Ovary (tissue), 7 donors: ENCODE measurements at regions not wholly inside any gene's neighbourhood (a gene's known extent, or its start where the extent isn't known, plus 50 kb on each side); places are given as distances from the start of the nearest gene placed in this dataset.

Source experiments
- DNase-seq, 5 donors: peaks; one replicate each; pipeline ENCODE4 v3.0.0-alpha.2; 2019 to 2020
- H3K27ac ChIP-seq, 2 donors: fragments of 200-600 bp; one replicate each; pipeline versions ENCODE4 v1.5.1 to v1.8.0; 2019 to 2022
- H3K27me3 ChIP-seq: fragments of 200-600 bp; one replicate; pipeline ENCODE4 v1.8.0; 2022
- H3K36me3 ChIP-seq: fragments of 200-600 bp; sonication (generic); one replicate; pipeline ENCODE4 v1.5.1; 2019
- H3K4me1 ChIP-seq: one replicate; pipeline ENCODE4 v1.8.1; 2013; ENCODE audit warnings: mild to moderate bottlenecking, moderate library complexity; ENCODE audit not compliant: insufficient read depth
- H3K4me3 ChIP-seq: fragments of 200-600 bp; sonication (generic); one replicate; pipeline ENCODE4 v1.5.1; 2017
- H3K9me3 ChIP-seq, 2 donors: fragments of 200-600 bp in 1 of 2; sonication (generic) in 1 of 2; one replicate each; pipeline versions ENCODE4 v1.5.1 to v1.8.1; 2013 to 2019; ENCODE audit warnings: mild to moderate bottlenecking in 1 of 2, moderate library complexity in 1 of 2
- CTCF ChIP-seq, 3 donors: fragments of 450-650 bp in 2 of 3; fragments of 200-600 bp in 1 of 3; IDR thresholded peaks; one replicate each; pipeline versions ENCODE4 v1.5.1 to v1.8.0; 2016 to 2022; ENCODE audit warnings: antibody characterized with exemption in 3 of 3, mild to moderate bottlenecking in 1 of 3
- EP300 ChIP-seq: sonication (generic); formaldehyde crosslinking; IDR thresholded peaks from one replicate; pipeline ENCODE4 v1.6.1; 2017; ENCODE audit warnings: antibody characterized with exemption
- POLR2A ChIP-seq: fragments of 450-650 bp; IDR thresholded peaks from one replicate; pipeline ENCODE4 v1.6.1; 2017; ENCODE audit warnings: antibody characterized with exemption, mild to moderate bottlenecking, moderate library complexity
- WGBS, 3 donors: extraction: QIAGEN DNeasy Blood & Tissue Kit in 1 of 3; methylation state at CpG; one replicate each; pipeline versions ENCODE4 v1.1.5 to v1.1.7; 2013 to 2017; 5-methylcytosine and 5-hydroxymethylcytosine counted together
- intact Hi-C, 4 donors: fragments of 100-400 bp; cut with DNase I; formaldehyde crosslinking; loops; one replicate each; pipeline versions ENCODE4 v1.11.0 to v1.15.1; 2022 to 2023
- donor health status: DM: no; HTN: no; CAD: no; lungs with moderate emphysema.
- donor health status: DM: no; HTN: no; CAD: no.
- donor health status: Bipolar disorder and iron deficiency.
- donor health status: DM: no; HTN: no; CAD: no.
- donor health status: DM: yes; HTN: yes; CAD: no.

- Histone ChIP-seq H3K27ac (no peak overlapping the region), H3K9me3 (no peaks in the 10 kb centered on the region), H3K4me3 (no peak overlapping the region), H3K36me3 (no peaks in the 10 kb centered on the region), H3K27me3 (no peaks in the 10 kb centered on the region), H3K4me1 (no peaks in the 10 kb centered on the region)
- WGBS, 3 donors, result 95 to 97% (median 96%) methylated on average over 7 to 8 of the region's 8 CpGs
- DNase-seq, result no peak
- intact Hi-C loops, result no loop called here
- TF ChIP-seq POLR2A (no peak), CTCF (IDR thresholded peaks at IDR 0.05) (no peak), EP300 (no peak)
These were observed 567.9 kb upstream of the CDH11 start for GRCh38 chr16:65689726-65690125.

GRCh38 chr16:65688301-65688700 lies 566.4 kb upstream of the CDH11 start:
- WGBS, 3 donors, result 92 to 93% (median 93%) methylated on average over 1 of the region's 1 CpG
- no peaks in the 10 kb centered on the region for H3K36me3 ChIP-seq
- H3K4me1 ChIP-seq, result no peaks in the 10 kb centered on the region
- no peaks in the 10 kb centered on the region for H3K27me3 ChIP-seq
- no peak overlapping the region for H3K4me3 ChIP-seq
- TF ChIP-seq CTCF (IDR thresholded peaks at IDR 0.05), result no peak
- no peaks in the 10 kb centered on the region for H3K9me3 ChIP-seq
- DNase-seq, result no peak
- H3K27ac ChIP-seq, result no peak overlapping the region
- intact Hi-C loops, result no loop called here

- H3K27ac ChIP-seq, result no peak overlapping the region
- H3K9me3 ChIP-seq, result no peaks in the 10 kb centered on the region
- no peaks in the 10 kb centered on the region for H3K27me3 ChIP-seq
- TF ChIP-seq CTCF (IDR thresholded peaks at IDR 0.05), result no peak
- TF ChIP-seq POLR2A, result no peak
- TF ChIP-seq EP300, result no peak
- H3K36me3 ChIP-seq, result no peaks in the 10 kb centered on the region
- intact Hi-C loops, result loop anchor here in 1 of 4 donors (5.0 kb wide), 1 partner anchor 428 kb away; no protein-coding TSS in a partner anchor
- H3K4me3 ChIP-seq, result no peak overlapping the region
- DNase-seq, result no peak
- peaks cover 3% of the 10 kb centered on the region for H3K4me1 ChIP-seq
These were observed 562.4 kb upstream of the CDH11 start for GRCh38 chr16:65684230-65684629.

DNA sequence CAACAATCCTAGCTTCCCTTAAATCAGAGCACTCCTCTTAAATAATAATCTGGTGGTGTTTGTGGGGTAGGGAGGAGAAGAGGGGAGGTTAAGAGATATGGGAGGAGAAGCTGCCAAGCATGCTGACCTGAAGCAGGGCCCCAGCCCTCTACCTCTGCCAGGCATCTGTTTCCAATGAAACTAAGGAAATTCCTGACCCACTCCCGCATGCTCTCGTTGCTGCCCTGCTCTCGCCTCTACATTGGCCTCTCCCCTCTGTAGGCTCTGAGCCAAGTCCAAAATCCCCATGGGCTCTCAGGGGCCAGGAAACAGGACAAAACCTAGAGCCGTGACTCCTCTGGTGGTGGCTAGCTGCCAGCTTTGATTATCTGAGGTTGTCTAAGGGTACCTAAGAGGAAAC lies 559.5 kb upstream of the CDH11 start:
- Histone ChIP-seq H3K27me3 (no peaks in the 10 kb centered on the region), H3K9me3 (no peaks in the 10 kb centered on the region), H3K4me3 (no peak overlapping the region), H3K27ac (no peak overlapping the region), H3K4me1 (peaks cover 3% of the 10 kb centered on the region), H3K36me3 (no peaks in the 10 kb centered on the region)
- TF ChIP-seq EP300 (no peak), CTCF (IDR thresholded peaks at IDR 0.05) (no peak), POLR2A (no peak)
- 16 to 42% (median 24%) methylated on average over 4 of the region's 4 CpGs for WGBS, 3 donors
- DNase-seq, result no peak
- intact Hi-C loops, result loop anchor here in 1 of 4 donors (5.0 kb wide), 1 partner anchor 431 kb away; no protein-coding TSS in a partner anchor

GRCh38 chr16:65679785-65680184 lies 557.9 kb upstream of the CDH11 start:
- no peak overlapping the region for H3K27ac ChIP-seq
- 95 to 98% (median 98%) methylated on average over 5 of the region's 5 CpGs for WGBS, 3 donors
- H3K4me3 ChIP-seq, result no peak overlapping the region
- no peaks in the 10 kb centered on the region for H3K36me3 ChIP-seq
- no peak for DNase-seq
- TF ChIP-seq CTCF (IDR thresholded peaks at IDR 0.05), result no peak
- peaks cover 5% of the 10 kb centered on the region for H3K4me1 ChIP-seq
- H3K9me3 ChIP-seq, result no peaks in the 10 kb centered on the region
- H3K27me3 ChIP-seq, result no peaks in the 10 kb centered on the region
- intact Hi-C loops, result loop anchor here in 1 of 4 donors (5.0 kb wide), 1 partner anchor 433 kb away; no protein-coding TSS in a partner anchor
